SJSA1 (cell line): ENCODE measurements at regions not wholly inside any gene's neighbourhood (a gene's known extent, or its start where the extent isn't known, plus 50 kb on each side); places are given as distances from the start of the nearest gene placed in this dataset.
"Not testable (repeated sequence)": the region's sequence is repeated elsewhere in the genome, so short reads cannot be mapped to it uniquely, and the experiment has no call there.

Experiments used
- DNase-seq, 2 experiments: peaks; one replicate each; pipeline ENCODE4 v3.0.0-alpha.2; 2015 to 2020; ENCODE audit warnings: low spot score in 2 of 2, low read depth in 1 of 2
- H3K27ac ChIP-seq: fragments of 250-450 bp; sonication (Bioruptor Pico); 2 replicates; pipeline ENCODE4 v1.5.1; 2020; ENCODE audit warnings: mild to moderate bottlenecking, moderate library complexity
- H3K27me3 ChIP-seq: fragments of 250-450 bp; sonication (Bioruptor Pico); replicated peaks from 2 replicates; pipeline ENCODE4 v1.5.1; 2020; ENCODE audit warnings: mild to moderate bottlenecking, moderate library complexity
- H3K36me3 ChIP-seq: fragments of 250-450 bp; sonication (Bioruptor Pico); 2 replicates; pipeline ENCODE4 v1.5.1; 2020; ENCODE audit warnings: mild to moderate bottlenecking
- H3K4me1 ChIP-seq: fragments of 250-450 bp; sonication (Bioruptor Pico); replicated peaks from 2 replicates; pipeline ENCODE4 v1.6.1; 2021; ENCODE audit warnings: mild to moderate bottlenecking
- H3K4me3 ChIP-seq: fragments of 250-450 bp; sonication (Bioruptor Pico); 2 replicates; pipeline ENCODE4 v1.5.1; 2020; ENCODE audit warnings: mild to moderate bottlenecking
- H3K9me3 ChIP-seq: fragments of 250-450 bp; sonication (Bioruptor Pico); replicated peaks from 2 replicates; pipeline ENCODE4 v1.5.1; 2020; ENCODE audit warnings: mild to moderate bottlenecking

DNA sequence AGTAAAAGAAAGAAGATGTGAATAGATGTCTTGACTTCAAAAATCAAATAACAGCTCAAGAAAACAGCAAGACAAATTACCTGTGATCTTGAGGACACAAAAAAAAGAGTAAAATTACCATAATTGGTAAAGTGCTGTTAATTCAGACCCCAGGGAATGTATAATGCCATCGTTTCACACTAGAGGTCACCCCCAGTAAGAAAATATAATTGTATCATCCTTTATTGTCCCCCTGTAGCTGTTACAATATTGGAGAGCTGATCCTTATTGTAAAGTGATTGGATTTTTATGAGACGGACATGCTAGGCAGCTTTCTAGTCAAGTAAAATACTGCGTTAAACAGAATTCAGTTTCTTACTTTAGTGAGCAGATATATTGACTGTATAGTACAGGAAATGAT, 377.0 kb downstream of the TLE1 start:
- no peak overlapping the region for H3K27ac ChIP-seq
- peaks cover 7% of the 10 kb centered on the region for H3K4me1 ChIP-seq
- no peak overlapping the region for H3K4me3 ChIP-seq
- DNase-seq: no peak
- no peaks in the 10 kb centered on the region for H3K27me3 ChIP-seq
- no peaks in the 10 kb centered on the region for H3K9me3 ChIP-seq
- no peaks in the 10 kb centered on the region for H3K36me3 ChIP-seq

DNA sequence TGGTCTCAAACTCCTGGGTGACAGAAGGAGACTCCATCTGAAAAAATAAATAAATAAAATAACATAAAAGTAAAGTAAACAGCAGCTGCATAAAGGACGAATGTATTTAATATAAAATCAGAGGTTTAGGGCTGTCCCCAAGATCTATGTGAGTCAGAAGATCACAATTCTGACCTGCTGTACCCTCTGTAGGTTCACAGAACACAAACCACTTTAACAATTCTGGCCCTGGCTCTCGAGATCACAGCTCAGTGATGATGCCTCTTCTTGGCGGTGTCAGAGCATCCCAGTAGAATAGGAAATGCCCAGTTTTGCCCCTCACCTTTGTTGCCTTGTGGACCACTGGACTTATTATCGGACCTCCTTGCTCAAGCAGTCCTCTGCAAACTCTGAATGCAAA, 380.9 kb downstream of the TLE1 start:
- Histone ChIP-seq H3K4me3 (no peak overlapping the region), H3K4me1 (no peaks in the 10 kb centered on the region), H3K36me3 (no peaks in the 10 kb centered on the region), H3K27ac (no peak overlapping the region), H3K27me3 (no peaks in the 10 kb centered on the region), H3K9me3 (no peaks in the 10 kb centered on the region)
- DNase-seq: no peak

DNA sequence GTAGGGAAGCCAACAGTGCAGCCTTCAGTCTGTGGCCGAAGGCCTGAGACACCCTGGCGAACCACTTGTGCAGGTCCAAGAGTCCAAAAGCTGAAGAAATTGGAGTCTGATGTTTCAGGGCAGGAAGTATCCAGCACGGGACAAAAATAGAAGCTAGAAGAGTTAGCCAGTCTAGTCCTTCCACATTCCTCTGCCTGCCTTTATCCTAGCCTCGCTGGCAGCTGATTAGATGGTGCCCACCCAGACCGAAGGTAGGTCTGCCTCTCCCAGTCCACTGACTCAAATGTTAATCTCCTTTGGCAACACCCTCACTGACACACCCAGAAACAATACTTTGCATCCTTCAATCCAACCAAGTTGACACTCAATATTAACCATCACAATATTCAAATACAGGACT, 381.6 kb downstream of the TLE1 start:
- H3K4me3 ChIP-seq, DNase-seq, H3K36me3 ChIP-seq, H3K27me3 ChIP-seq, H3K9me3 ChIP-seq, H3K27ac ChIP-seq, H3K4me1 ChIP-seq: not testable (repeated sequence)

DNA sequence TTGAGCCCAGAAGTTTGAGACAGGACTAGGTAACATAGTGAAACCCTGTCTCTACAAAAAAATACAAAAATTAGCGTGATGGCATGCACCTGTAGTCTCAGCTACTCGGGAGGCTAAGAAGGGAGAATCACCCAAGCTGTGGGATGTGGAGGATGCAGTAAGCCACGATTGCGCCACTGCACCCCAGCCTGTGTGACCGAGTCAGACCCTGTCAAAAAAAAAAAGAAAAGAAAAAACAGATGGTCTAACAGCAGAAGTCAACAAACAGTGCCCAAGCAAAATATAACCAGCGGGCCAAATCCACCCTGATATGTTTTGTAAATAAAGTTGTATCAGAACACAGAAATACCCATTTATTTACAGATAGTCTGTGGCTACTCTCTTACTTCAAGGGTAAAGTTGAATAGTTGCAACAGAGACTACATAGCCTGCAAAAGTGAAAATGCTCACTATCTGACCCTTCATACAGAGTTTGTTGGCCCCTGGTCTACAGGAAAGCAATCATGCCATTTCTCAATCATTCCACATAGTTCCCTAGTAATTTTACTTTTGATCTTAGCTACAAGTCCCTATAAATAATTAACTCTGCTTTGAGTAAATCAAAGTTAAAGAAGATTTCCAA, 383.7 kb downstream of the TLE1 start:
- H3K36me3 ChIP-seq: no peaks in the 10 kb centered on the region
- H3K4me3 ChIP-seq: no peak overlapping the region
- no peak for DNase-seq
- no peaks in the 10 kb centered on the region for H3K4me1 ChIP-seq
- no peaks in the 10 kb centered on the region for H3K27me3 ChIP-seq
- no peaks in the 10 kb centered on the region; the same call in 1 of the 2 replicates for H3K9me3 ChIP-seq
- no peak overlapping the region for H3K27ac ChIP-seq

DNA sequence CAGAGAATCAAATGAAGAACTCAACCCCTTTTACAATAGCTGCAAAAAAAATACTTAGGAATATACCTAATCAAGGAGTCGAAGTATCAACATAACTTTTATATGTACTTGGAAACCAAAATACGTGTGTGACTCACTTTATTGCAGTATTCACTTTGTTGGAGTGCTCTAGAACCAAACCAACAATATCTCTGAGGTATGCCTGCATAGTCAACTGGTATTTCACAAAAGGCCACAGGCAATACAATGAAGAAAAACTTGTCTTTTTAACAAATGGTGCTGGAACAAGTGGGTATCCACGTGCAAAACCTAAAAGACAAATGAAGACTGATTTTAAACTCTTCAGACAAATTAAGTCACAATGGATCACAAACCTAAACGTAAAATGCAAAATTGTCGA, 385.7 kb downstream of the TLE1 start:
- Histone ChIP-seq H3K27me3 (no peaks in the 10 kb centered on the region), H3K4me1 (no peaks in the 10 kb centered on the region), H3K9me3 (no peaks in the 10 kb centered on the region; the same call in 1 of the 2 replicates), H3K27ac (no peak overlapping the region), H3K36me3 (no peaks in the 10 kb centered on the region), H3K4me3 (no peak overlapping the region)
- no peak for DNase-seq

DNA sequence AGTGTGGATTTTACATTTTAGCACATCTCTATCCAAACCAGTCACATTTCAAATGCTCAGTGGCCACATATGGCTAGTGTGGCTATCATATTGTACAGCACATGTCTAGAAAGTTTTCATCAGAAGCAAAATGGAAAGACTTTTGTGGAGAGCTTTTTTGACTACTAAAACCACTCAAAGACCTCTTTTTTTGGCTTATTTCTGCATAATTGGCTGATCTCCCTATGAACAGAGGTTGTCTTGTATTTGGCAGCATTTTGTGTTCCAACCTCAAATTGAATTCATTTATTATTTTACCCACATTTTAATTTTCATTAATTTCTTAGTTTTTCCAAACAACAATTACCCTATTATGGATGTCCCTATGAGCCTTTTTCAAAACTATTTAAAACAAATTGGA, 395.7 kb downstream of the TLE1 start:
- no peak overlapping the region for H3K27ac ChIP-seq
- H3K4me1 ChIP-seq: no peaks in the 10 kb centered on the region
- no peak for DNase-seq
- no peak overlapping the region for H3K4me3 ChIP-seq
- no peaks in the 10 kb centered on the region for H3K9me3 ChIP-seq
- no peaks in the 10 kb centered on the region for H3K27me3 ChIP-seq
- no peaks in the 10 kb centered on the region for H3K36me3 ChIP-seq

DNA sequence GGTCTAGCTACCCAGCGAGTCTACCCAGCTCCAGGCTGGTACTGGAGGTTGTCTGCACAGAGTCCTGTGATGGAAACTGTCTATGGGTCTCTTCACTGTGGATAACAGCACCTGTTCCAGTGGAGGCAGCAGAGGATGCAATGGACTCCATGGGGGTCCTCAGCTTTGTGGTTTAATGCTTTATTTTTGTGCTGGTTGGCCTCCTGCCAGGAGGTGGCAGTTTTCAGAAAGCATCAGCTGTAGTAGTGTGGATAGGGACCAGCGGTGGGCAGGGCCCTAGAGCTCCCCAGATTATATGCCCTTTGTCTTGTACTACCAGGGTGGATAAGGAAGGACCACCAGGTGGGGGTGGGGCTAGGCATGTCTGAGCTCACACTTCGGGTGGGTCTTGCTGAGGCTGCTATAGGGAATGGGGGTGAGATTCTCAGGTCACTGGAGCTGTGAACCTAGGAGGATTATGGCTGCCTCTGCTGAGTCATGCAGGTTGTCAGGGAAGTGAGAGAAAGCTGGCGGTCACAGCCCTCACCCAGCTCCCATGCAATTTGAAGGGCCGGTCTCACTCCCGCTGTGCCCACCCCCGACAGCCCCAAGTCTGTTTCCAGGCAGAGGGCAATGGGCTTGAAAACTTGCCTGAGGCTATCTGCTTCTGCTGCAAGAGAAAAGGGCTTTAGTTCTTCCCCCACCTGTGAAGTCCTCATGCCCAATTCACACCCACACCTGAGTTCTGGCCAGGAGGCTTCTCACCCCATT, 397.1 kb downstream of the TLE1 start:
- Histone ChIP-seq H3K4me3 (no peak overlapping the region), H3K27me3 (no peaks in the 10 kb centered on the region), H3K9me3 (no peaks in the 10 kb centered on the region), H3K36me3 (no peaks in the 10 kb centered on the region), H3K27ac (no peak overlapping the region), H3K4me1 (no peaks in the 10 kb centered on the region)
- no peak for DNase-seq

DNA sequence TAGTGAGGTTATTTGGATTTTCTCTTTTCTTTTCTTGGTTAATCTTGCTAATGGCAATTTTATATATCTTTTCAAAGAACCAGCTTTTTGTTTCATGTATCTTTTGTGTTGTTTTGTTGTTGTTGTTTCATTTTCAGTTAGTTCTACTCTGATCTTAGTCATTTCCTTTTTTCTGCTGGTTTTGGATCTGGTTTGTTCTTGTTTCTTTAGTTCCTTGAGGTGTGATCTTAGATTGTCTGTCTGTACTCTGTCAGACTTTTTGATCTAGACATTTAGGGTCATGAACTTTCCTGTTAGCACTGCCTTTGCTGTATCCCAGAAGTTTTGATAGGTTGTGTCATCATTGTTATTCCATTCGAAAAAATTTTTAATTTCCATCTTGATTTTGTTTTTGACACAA, 399.7 kb downstream of the TLE1 start:
- Histone ChIP-seq H3K4me3 (no peak overlapping the region), H3K9me3 (no peaks in the 10 kb centered on the region), H3K36me3 (no peaks in the 10 kb centered on the region), H3K27ac (no peak overlapping the region), H3K4me1 (no peaks in the 10 kb centered on the region), H3K27me3 (no peaks in the 10 kb centered on the region)
- no peak for DNase-seq

DNA sequence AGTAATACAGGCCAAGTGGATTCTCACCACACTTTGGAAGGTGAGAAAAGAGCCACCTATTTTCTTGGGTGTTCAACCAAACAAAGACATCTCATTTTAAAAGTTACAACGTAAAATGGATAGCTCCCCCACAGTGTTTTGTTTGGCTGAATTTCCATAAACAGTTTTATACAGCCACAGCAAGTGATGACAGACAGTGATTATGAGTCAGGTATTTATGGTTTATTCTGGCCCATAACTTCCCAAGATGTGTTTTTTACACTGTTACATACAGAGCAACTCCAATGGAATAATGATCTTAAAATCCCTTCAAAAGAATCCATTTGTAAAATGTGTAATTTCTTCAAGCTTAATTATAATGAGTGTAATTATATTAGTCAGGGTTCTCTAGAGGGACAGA, 421.3 kb downstream of the TLE1 start:
- Histone ChIP-seq H3K27me3 (no peaks in the 10 kb centered on the region), H3K4me1 (peaks cover 10% of the 10 kb centered on the region), H3K4me3 (no peak overlapping the region), H3K27ac (no peak overlapping the region), H3K36me3 (no peaks in the 10 kb centered on the region), H3K9me3 (no peaks in the 10 kb centered on the region)
- DNase-seq: peak in 1 of 2 experiments; percentile 27

DNA sequence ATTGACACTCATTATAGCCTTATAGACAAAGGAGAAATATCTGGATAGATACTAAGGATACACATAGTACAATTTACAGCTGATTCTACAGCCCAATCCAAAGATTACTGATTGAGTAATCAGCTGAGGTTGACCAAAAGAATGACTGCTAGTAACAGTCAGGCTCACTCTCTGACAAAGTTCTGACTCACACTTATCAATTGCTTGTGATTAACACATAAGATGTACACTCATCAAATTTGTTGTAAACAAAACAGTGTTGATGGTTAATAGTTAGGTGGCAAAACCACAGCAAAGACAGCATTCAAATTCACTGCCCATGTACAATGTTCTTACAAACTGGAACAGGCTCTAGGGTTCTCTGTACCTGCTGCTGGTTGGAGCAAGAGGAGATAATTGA, 422.7 kb downstream of the TLE1 start:
- no peak overlapping the region for H3K27ac ChIP-seq
- H3K9me3 ChIP-seq: no peaks in the 10 kb centered on the region
- H3K4me1 ChIP-seq: peaks cover 10% of the 10 kb centered on the region
- no peaks in the 10 kb centered on the region for H3K27me3 ChIP-seq
- no peak overlapping the region for H3K4me3 ChIP-seq
- DNase-seq: peak in 1 of 2 experiments; percentile 1
- H3K36me3 ChIP-seq: no peaks in the 10 kb centered on the region

DNA sequence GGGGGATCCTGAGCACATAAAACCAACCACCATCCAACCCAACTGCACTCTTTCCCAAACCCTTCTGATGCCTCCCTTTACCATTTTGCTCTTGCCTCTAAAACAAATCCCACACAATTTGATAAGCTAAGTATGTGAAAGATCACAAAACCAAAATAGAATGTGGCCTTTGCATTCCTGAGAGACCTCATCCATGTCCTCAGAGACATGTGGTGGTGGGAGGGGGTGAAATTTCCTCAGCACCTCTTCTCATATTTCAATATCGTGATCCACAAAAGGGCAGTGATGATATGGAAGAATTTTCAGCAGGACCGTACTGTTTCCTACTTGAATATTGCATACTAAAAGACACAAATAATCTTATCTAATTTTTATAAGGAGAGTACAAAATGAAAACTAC, 423.3 kb downstream of the TLE1 start:
- Histone ChIP-seq H3K36me3 (no peaks in the 10 kb centered on the region), H3K27ac (no peak overlapping the region), H3K4me3 (no peak overlapping the region), H3K4me1 (peaks cover 10% of the 10 kb centered on the region), H3K27me3 (no peaks in the 10 kb centered on the region), H3K9me3 (no peaks in the 10 kb centered on the region)
- no peak for DNase-seq

DNA sequence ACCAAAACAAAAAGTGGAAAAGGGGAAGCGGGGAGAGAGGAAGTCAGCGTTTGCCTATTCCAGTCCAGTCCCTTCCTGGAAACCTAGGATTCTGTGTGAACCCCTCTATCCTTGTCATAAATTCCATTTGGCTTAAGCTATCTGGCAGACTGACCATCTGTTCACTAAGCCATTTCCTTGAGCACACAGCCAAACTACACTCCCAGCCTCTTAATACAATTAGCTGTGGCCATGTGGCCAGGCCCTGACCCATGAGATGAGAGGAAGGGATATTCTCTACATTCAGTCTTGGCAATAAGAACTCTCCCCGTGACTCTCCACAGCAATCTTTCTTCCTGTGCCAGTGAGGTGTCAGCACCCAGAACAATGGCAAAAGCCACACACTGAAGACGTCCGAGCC, 424.8 kb downstream of the TLE1 start:
- peaks cover 10% of the 10 kb centered on the region for H3K4me1 ChIP-seq
- H3K9me3 ChIP-seq: no peaks in the 10 kb centered on the region
- H3K27ac ChIP-seq: no peak overlapping the region
- H3K36me3 ChIP-seq: no peaks in the 10 kb centered on the region
- H3K4me3 ChIP-seq: no peak overlapping the region
- no peak for DNase-seq
- no peaks in the 10 kb centered on the region for H3K27me3 ChIP-seq

DNA sequence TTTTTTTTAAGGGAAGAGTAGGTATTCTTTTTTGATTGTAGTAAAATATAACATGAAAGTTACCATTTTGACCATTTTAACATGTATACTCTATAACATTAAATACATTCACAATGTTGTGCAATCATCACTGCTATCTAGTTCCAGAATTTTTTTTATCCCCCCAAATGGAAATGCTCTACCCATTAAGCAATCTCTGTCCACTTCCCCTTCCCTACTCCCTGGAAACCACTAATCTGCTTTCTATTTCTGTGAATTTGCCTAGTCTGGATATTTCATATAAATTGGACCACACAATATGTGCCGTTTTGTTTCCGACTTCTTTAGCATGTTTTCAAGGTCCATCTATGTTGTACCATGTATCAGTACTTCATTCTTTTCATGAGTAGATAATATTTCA, 429.5 kb downstream of the TLE1 start:
- no peaks in the 10 kb centered on the region for H3K36me3 ChIP-seq
- H3K27me3 ChIP-seq: no peaks in the 10 kb centered on the region
- H3K9me3 ChIP-seq: no peaks in the 10 kb centered on the region
- no peak overlapping the region for H3K27ac ChIP-seq
- no peaks in the 10 kb centered on the region for H3K4me1 ChIP-seq
- no peak for DNase-seq
- H3K4me3 ChIP-seq: no peak overlapping the region

DNA sequence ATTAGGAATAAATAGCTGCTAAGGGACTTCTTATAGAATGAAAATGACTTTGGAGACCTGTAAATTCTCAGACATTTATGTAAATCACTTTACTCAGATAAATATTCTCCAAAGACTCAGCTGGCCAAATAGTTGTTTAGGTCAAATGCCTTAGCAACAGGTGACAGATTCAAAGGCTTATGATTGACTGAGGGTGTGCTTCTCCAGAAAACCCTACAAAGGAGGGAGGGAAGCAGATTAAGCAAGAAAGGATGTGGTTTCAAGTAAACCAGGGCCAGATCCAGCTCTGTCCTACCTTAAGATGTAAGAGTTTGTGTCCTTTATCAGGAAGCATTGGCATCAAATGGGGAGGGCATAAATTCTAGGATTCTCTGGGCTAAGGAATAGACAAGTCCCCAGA, 433.0 kb downstream of the TLE1 start:
- H3K36me3 ChIP-seq: no peaks in the 10 kb centered on the region
- DNase-seq: no peak
- H3K27ac ChIP-seq: no peak overlapping the region
- no peak overlapping the region for H3K4me3 ChIP-seq
- no peaks in the 10 kb centered on the region for H3K27me3 ChIP-seq
- no peaks in the 10 kb centered on the region for H3K4me1 ChIP-seq
- H3K9me3 ChIP-seq: no peaks in the 10 kb centered on the region

DNA sequence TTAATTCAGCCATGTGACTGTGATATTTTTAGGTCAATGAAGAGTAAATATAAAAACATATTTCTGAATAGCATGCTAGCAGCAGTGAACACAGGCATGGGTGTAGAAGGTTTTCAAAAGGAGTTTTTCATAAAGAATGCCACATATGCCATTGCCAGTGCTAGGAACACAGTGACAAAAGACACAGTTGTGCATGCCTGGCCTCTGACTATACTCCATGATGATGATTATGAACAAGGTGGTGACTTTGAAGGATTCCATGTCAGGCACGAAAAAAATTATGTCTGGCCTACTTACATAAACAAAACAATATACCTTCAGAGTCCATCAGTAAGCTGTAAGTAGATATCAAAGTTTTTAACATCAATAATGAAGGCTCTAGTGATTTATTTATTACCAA, 438.7 kb downstream of the TLE1 start:
- Histone ChIP-seq H3K4me1 (no peaks in the 10 kb centered on the region), H3K27ac (no peak overlapping the region), H3K27me3 (no peaks in the 10 kb centered on the region), H3K4me3 (no peak overlapping the region), H3K9me3 (no peaks in the 10 kb centered on the region; the same call in 1 of the 2 replicates), H3K36me3 (no peaks in the 10 kb centered on the region)
- DNase-seq: no peak
